Astrocyte of the cerebellum (primary cell): ENCODE measurements at regions not wholly inside any gene's neighbourhood (a gene's known extent, or its start where the extent isn't known, plus 50 kb on each side); places are given as distances from the start of the nearest gene placed in this dataset.

Experiments
- DNase-seq: peaks from one replicate; pipeline ENCODE4 v3.0.0-alpha.2; 2011; ENCODE audit warnings: low read depth
- H3K4me3 ChIP-seq: 2 replicates; pipeline ENCODE4 v1.5.1; 2011; ENCODE audit warnings: mild to moderate bottlenecking, low read depth, low read length, moderate library complexity
- CTCF ChIP-seq: IDR thresholded peaks from 2 replicates; pipeline ENCODE4 v1.5.1; 2012; ENCODE audit warnings: low read length, low read depth, moderate library complexity, mild to moderate bottlenecking; ENCODE audit errors: missing control alignments
- in situ Hi-C: cut with HindIII; loops from 2 replicates; pipeline ENCODE4 v1.10.0; 2017; ENCODE audit warnings: low sequenced_read_pairs

GRCh38 chr14:65927931-65928356 lies 515.4 kb downstream of the FUT8 start:
- H3K4me3 ChIP-seq, result no peak overlapping the region
- in situ Hi-C loops, result no loop called here
- TF ChIP-seq CTCF, result no peak
- DNase-seq, result no peak

- H3K4me3 ChIP-seq, result no peak overlapping the region
- no peak for TF ChIP-seq CTCF
- in situ Hi-C loops, result no loop called here
- DNase-seq, result no peak
These were observed 516.5 kb downstream of the FUT8 start for GRCh38 chr14:65928995-65929394.

GRCh38 chr14:65933400-65934069 lies 521.0 kb downstream of the FUT8 start:
- no peak for DNase-seq
- TF ChIP-seq CTCF, result no peak
- in situ Hi-C loops, result no loop called here
- H3K4me3 ChIP-seq, result no peak overlapping the region

GRCh38 chr14:65934070-65934435 lies 521.5 kb downstream of the FUT8 start:
- no peak overlapping the region for H3K4me3 ChIP-seq
- no peak for DNase-seq
- no peak for TF ChIP-seq CTCF
- in situ Hi-C loops, result no loop called here

- in situ Hi-C loops, result no loop called here
- DNase-seq, result no peak
- H3K4me3 ChIP-seq, result no peak overlapping the region
- no peak for TF ChIP-seq CTCF
These were observed 523.9 kb downstream of the FUT8 start for GRCh38 chr14:65936342-65936975.

- in situ Hi-C loops, result no loop called here
- H3K4me3 ChIP-seq, result no peak overlapping the region
- no peak for TF ChIP-seq CTCF
- no peak for DNase-seq
These were observed 524.8 kb downstream of the FUT8 start for GRCh38 chr14:65937079-65937959.
